Endothelial cell of umbilical vein (primary cell): ENCODE measurements at regions not wholly inside any gene's neighbourhood (a gene's known extent, or its start where the extent isn't known, plus 50 kb on each side); places are given as distances from the start of the nearest gene placed in this dataset.
"Not testable (repeated sequence)": the region's sequence is repeated elsewhere in the genome, so short reads cannot be mapped to it uniquely, and the experiment has no call there.

Source experiments
- BruUV-seq: library from RNA; stranded (reverse); fragments of 400-500 nt; replicated peaks from 2 replicates; lab custom pipeline; 2021; lab: Mats Ljungman, UMichigan
- CTCF ChIA-PET: fragments of 300-600, 350-600 bp; sonication (Branson Sonifier 250); formaldehyde crosslinking; loops from one replicate; lab custom pipeline; 2021; ENCODE audit warnings: antibody characterized with exemption, inconsistent platforms; lab: Charles Lee
- POLR2A ChIA-PET: fragments of 300-600, 350-600 bp; sonication (Branson Sonifier 250); formaldehyde crosslinking; loops from one replicate; lab custom pipeline; 2021; ENCODE audit warnings: antibody characterized with exemption, inconsistent platforms; lab: Charles Lee
- DNase-seq: peaks from one replicate; pipeline ENCODE4 v3.0.0-alpha.2; 2011; ENCODE audit warnings: low read depth, low spot score
- FAIRE-seq: peaks from 2 replicates; lab custom pipeline; 2011; peaks lifted over from hg19 to GRCh38; lab: Jason Lieb, UNC
- H2AFZ ChIP-seq: 2 replicates; pipeline ENCODE4 v1.6.0; 2012; ENCODE audit warnings: low read depth, low read length, control low read depth, inconsistent platforms
- H3K27ac ChIP-seq: 2 replicates; pipeline ENCODE4 v1.5.1; 2011; ENCODE audit warnings: low read depth, mild to moderate bottlenecking, control low read depth, low read length, moderate library complexity; ENCODE audit not compliant: insufficient read depth
- H3K27me3 ChIP-seq, 2 experiments: 2 replicates each; pipeline versions ENCODE4 v1.6.0 to v1.6.1; 2011; ENCODE audit warnings: low read length in 2 of 2, mixed read lengths in 1 of 2; ENCODE audit not compliant: control insufficient read depth in 2 of 2, insufficient read depth in 2 of 2
- H3K36me3 ChIP-seq, 2 experiments: 2 replicates in 1 of 2; 3 replicates in 1 of 2; pipeline ENCODE4 v1.5.1; 2011; ENCODE audit warnings: low read length in 2 of 2, mild to moderate bottlenecking in 1 of 2, moderate library complexity in 1 of 2; ENCODE audit not compliant: control insufficient read depth in 2 of 2, insufficient read depth in 2 of 2; ENCODE audit errors: extremely low read depth in 1 of 2
- H3K4me1 ChIP-seq: 3 replicates; pipeline ENCODE4 v1.5.1; 2011; ENCODE audit warnings: mild to moderate bottlenecking, low read length; ENCODE audit not compliant: control insufficient read depth, insufficient read depth; ENCODE audit errors: extremely low read depth
- H3K4me2 ChIP-seq: 2 replicates; pipeline ENCODE4 v1.6.1; 2011; ENCODE audit warnings: low read length, control low read depth, mixed read lengths; ENCODE audit not compliant: insufficient read depth
- H3K4me3 ChIP-seq, 3 experiments: fragments of 200-600 bp in 1 of 3; sonication (generic), shearing (Covaris generic) in 1 of 3; replicated peaks in 1 of 3; 2 replicates each; pipeline ENCODE4 v1.5.1; 2011 to 2016; ENCODE audit warnings: control low read depth in 3 of 3, low read length in 3 of 3, mild to moderate bottlenecking in 2 of 3, inconsistent platforms in 1 of 3, low read depth in 1 of 3, moderate library complexity in 1 of 3; ENCODE audit not compliant: insufficient read depth in 1 of 3
- H3K79me2 ChIP-seq: 2 replicates; pipeline ENCODE4 v1.6.0; 2012; ENCODE audit warnings: low read length, inconsistent platforms; ENCODE audit not compliant: control insufficient read depth, insufficient read depth
- H3K9ac ChIP-seq: replicated peaks from 2 replicates; pipeline ENCODE3; 2011; ENCODE audit warnings: low read length, control low read depth; ENCODE audit not compliant: insufficient read depth; ENCODE audit errors: extremely low read depth
- H3K9me1 ChIP-seq: replicated peaks from 3 replicates; pipeline ENCODE4 v1.6.0; 2011; ENCODE audit warnings: mild to moderate bottlenecking, low read length; ENCODE audit not compliant: control insufficient read depth, insufficient read depth; ENCODE audit errors: extremely low read depth
- H3K9me3 ChIP-seq: replicated peaks from 2 replicates; pipeline ENCODE4 v1.5.1; 2012; ENCODE audit warnings: low read length, inconsistent platforms; ENCODE audit not compliant: control insufficient read depth, insufficient read depth
- H4K20me1 ChIP-seq: replicated peaks from 2 replicates; pipeline ENCODE3; 2011; ENCODE audit warnings: mild to moderate bottlenecking, low read length; ENCODE audit not compliant: control insufficient read depth, insufficient read depth; ENCODE audit errors: extremely low read depth
- EZH2 ChIP-seq: IDR thresholded peaks from 2 replicates; pipeline ENCODE4 v1.6.1; 2012; ENCODE audit warnings: borderline replicate concordance, low read depth, mild to moderate bottlenecking, moderate library complexity, low read length, inconsistent platforms; ENCODE audit not compliant: severe bottlenecking
- FOS ChIP-seq: IDR thresholded peaks from 2 replicates; pipeline ENCODE4 v1.6.1; 2011; ENCODE audit warnings: mild to moderate bottlenecking, low read length, moderate library complexity, borderline replicate concordance; ENCODE audit not compliant: insufficient read depth
- GATA2 ChIP-seq: IDR thresholded peaks from 2 replicates; pipeline ENCODE4 v1.7.0; 2011; ENCODE audit warnings: low read depth, mild to moderate bottlenecking, moderate library complexity, mixed read lengths, low read length; ENCODE audit not compliant: insufficient read length, insufficient read depth
- JUN ChIP-seq: IDR thresholded peaks from 2 replicates; pipeline ENCODE4 v1.6.1; 2011; ENCODE audit warnings: borderline replicate concordance, low read depth; ENCODE audit not compliant: insufficient read length, insufficient read depth
- MYC ChIP-seq: IDR thresholded peaks from one replicate; pipeline ENCODE4 v1.6.1; 2011; ENCODE audit warnings: mild to moderate bottlenecking, low read depth, low read length
- POLR2A ChIP-seq: IDR thresholded peaks from 2 replicates; pipeline ENCODE4 v1.6.1; 2012; ENCODE audit warnings: low read depth, mild to moderate bottlenecking, control low read depth, low read length
- POLR2AphosphoS5 ChIP-seq: IDR thresholded peaks from 2 replicates; pipeline ENCODE4 v1.6.1; 2012; ENCODE audit warnings: low read depth, mild to moderate bottlenecking, control low read depth, low read length, moderate library complexity; ENCODE audit not compliant: insufficient read depth
- dilution Hi-C: fragments of 300-500 bp; cut with MboI; formaldehyde crosslinking; loops from one replicate; pipeline ENCODE4 v1.15.0; 2019; ENCODE audit warnings: low sequenced_read_pairs; ENCODE audit not compliant: extremely low pct_ligation_motif_present
- intact Hi-C: fragments of 100-400 bp; cut with micrococcal nuclease; formaldehyde crosslinking; loops from one replicate; pipeline ENCODE4 v1.10.0; 2022
- TF ChIP-seq, protein P1 (sequence below), 2 donors: IDR thresholded peaks; 1 replicate in 1 of 2; 2 replicates in 1 of 2; pipeline ENCODE4 v1.5.1; 2011; ENCODE audit warnings: low read length in 2 of 2, mild to moderate bottlenecking in 2 of 2, moderate library complexity in 2 of 2, control low read depth in 1 of 2, inconsistent platforms in 1 of 2, low read depth in 1 of 2; ENCODE audit not compliant: insufficient read depth in 1 of 2; ENCODE audit errors: extremely low read depth in 1 of 2
- TF ChIP-seq, protein P2 (sequence below): IDR thresholded peaks from 2 replicates; pipeline ENCODE4 v1.6.1; 2011; ENCODE audit not compliant: insufficient read depth, insufficient read length

DNA sequence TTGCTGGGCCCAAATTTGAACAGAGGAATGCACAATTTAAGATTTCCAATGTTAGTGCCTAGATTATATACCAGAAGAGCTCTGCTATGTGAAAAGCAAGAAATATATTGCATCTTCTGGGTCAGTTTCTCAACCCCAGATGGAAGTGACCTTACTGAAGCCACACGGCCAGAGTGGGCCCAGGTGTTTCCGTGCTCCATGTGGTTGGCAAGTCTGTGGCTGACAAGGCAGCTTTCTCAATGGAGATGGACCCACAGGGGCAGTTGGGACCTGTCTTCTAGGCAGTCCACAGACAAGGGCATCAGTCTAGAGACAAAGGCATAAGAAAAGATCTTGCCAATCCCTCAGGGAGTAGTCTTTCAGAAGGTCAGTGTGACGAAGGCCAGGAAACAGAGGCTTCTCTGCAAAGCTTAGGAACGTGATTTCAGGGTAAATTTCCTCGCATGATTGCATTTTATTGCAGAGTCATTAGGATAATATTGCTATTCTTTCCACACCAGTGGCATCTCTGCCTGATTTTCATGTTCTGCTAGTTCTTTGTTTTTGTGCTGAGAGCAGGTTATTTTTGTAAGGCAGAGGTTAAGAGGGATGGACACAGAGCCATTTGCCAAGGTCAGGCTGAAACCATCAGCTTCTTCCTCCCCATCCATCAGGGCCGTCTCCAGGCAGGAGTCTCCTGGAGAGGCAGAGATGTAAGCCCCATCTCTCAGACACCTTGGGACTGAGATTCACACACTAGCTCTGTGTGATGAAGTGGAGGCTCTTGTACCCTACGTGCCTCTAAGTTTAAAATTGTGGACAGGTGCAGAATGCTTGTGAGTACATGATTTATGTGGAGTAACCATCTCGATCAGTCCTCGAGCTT lies 202.1 kb downstream of the ANKRD30B start:
- Histone ChIP-seq H3K9me1 (no peaks in the 10 kb centered on the region), H3K4me2 (no peak overlapping the region), H3K4me3 (no peak overlapping the region), H3K36me3 (no peaks in the 10 kb centered on the region), H3K9me3 (no peaks in the 10 kb centered on the region), H3K27ac (no peak overlapping the region), H3K79me2 (no peaks in the 10 kb centered on the region), H3K9ac (no peak overlapping the region), H4K20me1 (no peaks in the 10 kb centered on the region), H3K4me1 (no peaks in the 10 kb centered on the region), H2AFZ (no peak overlapping the region), H3K27me3 (no peaks in the 10 kb centered on the region)
- FAIRE-seq (no peak), DNase-seq (no peak)
- intact Hi-C loops = no loop called here
- ChIA-PET POLR2A (no interaction called here), CTCF (no interaction called here)
- no TSS peak for BruUV-seq
- dilution Hi-C loops = no loop called here
- TF ChIP-seq POLR2A (no peak), GATA2 (no peak), MYC (no peak), POLR2AphosphoS5 (no peak), FOS (no peak), EZH2 (no peak), JUN (no peak)
- TF ChIP-seq, protein P1, sequence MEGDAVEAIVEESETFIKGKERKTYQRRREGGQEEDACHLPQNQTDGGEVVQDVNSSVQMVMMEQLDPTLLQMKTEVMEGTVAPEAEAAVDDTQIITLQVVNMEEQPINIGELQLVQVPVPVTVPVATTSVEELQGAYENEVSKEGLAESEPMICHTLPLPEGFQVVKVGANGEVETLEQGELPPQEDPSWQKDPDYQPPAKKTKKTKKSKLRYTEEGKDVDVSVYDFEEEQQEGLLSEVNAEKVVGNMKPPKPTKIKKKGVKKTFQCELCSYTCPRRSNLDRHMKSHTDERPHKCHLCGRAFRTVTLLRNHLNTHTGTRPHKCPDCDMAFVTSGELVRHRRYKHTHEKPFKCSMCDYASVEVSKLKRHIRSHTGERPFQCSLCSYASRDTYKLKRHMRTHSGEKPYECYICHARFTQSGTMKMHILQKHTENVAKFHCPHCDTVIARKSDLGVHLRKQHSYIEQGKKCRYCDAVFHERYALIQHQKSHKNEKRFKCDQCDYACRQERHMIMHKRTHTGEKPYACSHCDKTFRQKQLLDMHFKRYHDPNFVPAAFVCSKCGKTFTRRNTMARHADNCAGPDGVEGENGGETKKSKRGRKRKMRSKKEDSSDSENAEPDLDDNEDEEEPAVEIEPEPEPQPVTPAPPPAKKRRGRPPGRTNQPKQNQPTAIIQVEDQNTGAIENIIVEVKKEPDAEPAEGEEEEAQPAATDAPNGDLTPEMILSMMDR (IDR thresholded peaks at IDR 0.05; ENCODE audit: extremely low read depth in 1 of 2, insufficient read depth in 1 of 2, low read depth in 1 of 2, low read length in 2 of 2) = no peak
- TF ChIP-seq, protein P2, sequence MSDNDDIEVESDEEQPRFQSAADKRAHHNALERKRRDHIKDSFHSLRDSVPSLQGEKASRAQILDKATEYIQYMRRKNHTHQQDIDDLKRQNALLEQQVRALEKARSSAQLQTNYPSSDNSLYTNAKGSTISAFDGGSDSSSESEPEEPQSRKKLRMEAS = no peak

- POLR2A ChIA-PET, H3K79me2 ChIP-seq, H3K27ac ChIP-seq, H3K4me2 ChIP-seq, H4K20me1 ChIP-seq, H3K9me3 ChIP-seq, H3K4me3 ChIP-seq, intact Hi-C loops, H3K9ac ChIP-seq, BruUV-seq, H3K4me1 ChIP-seq, DNase-seq, H3K9me1 ChIP-seq, dilution Hi-C loops, CTCF ChIA-PET, H3K27me3 ChIP-seq, FAIRE-seq, H2AFZ ChIP-seq, H3K36me3 ChIP-seq: not testable (repeated sequence)
Observed at GRCh38 chr18:14952444-14953077, 204.6 kb downstream of the ANKRD30B start.
